GM12878 (cell line): ENCODE measurements at regions not wholly inside any gene's neighbourhood (a gene's known extent, or its start where the extent isn't known, plus 50 kb on each side); places are given as distances from the start of the nearest gene placed in this dataset.

Source experiments
- ATAC-seq: fragments of 200-7000 bp; cut with Tn5 transposase; 3 replicates; pipeline ENCODE4 v1.9.1; 2020; ENCODE audit warnings: mild to moderate bottlenecking, moderate library complexity
- BruUV-seq: library from RNA; stranded (reverse); fragments of 400-500 nt; replicated peaks from 2 replicates; lab custom pipeline; 2021; lab: Mats Ljungman, UMichigan
- CTCF ChIA-PET: fragments of 300-600 bp; sonication (Branson Sonifier 250); formaldehyde crosslinking; extraction: SDS; loops from one replicate; lab custom pipeline; 2021; ENCODE audit warnings: inconsistent platforms; lab: Yijun Ruan, JAX
- POLR2A ChIA-PET: fragments of 350-600 bp; formaldehyde crosslinking; extraction: SDS; loops from one replicate; lab custom pipeline; 2021; ENCODE audit warnings: inconsistent platforms; lab: Charles Lee
- RAD21 ChIA-PET: fragments of 300-600 bp; sonication (Branson Sonifier 250); formaldehyde crosslinking; loops from one replicate; lab custom pipeline; 2023; ENCODE audit warnings: antibody characterized with exemption; ENCODE audit not compliant: unreplicated experiment; lab: Charles Lee
- SMC1A ChIA-PET: fragments of 300-600 bp; sonication (Branson Sonifier 250); formaldehyde crosslinking; loops from one replicate; lab custom pipeline; 2023; ENCODE audit not compliant: unreplicated experiment, uncharacterized antibody; lab: Charles Lee
- DNase-seq: peaks from one replicate; pipeline ENCODE4 v3.0.0-alpha.2; 2011; ENCODE audit warnings: low read depth, low spot score
- FAIRE-seq: peaks from 3 replicates; lab custom pipeline; 2011; peaks lifted over from hg19 to GRCh38; lab: Jason Lieb, UNC
- H2AFZ ChIP-seq: 2 replicates; pipeline ENCODE4 v1.6.0; 2011; ENCODE audit warnings: low read depth, low read length, control low read depth; ENCODE audit not compliant: control insufficient read depth
- H3K27ac ChIP-seq: 2 replicates; pipeline ENCODE4 v1.5.1; 2011; ENCODE audit warnings: control low read depth; ENCODE audit not compliant: control insufficient read depth, insufficient read depth
- H3K27me3 ChIP-seq, 2 experiments: replicated peaks in 1 of 2; 2 replicates each; pipeline versions ENCODE4 v1.6.0 to v1.6.1; 2011; ENCODE audit warnings: low read length in 1 of 2; ENCODE audit not compliant: control insufficient read depth in 2 of 2, insufficient read depth in 2 of 2
- H3K36me3 ChIP-seq, 2 experiments: 2 replicates each; pipeline ENCODE4 v1.5.1; 2011; ENCODE audit warnings: low read length in 1 of 2; ENCODE audit not compliant: control insufficient read depth in 2 of 2, insufficient read depth in 2 of 2
- H3K4me1 ChIP-seq: 2 replicates; pipeline ENCODE4 v1.6.1; 2011; ENCODE audit warnings: mild to moderate bottlenecking, low read length, moderate library complexity, mixed read lengths; ENCODE audit not compliant: control insufficient read depth, insufficient read depth
- H3K4me2 ChIP-seq: 2 replicates; pipeline ENCODE4 v1.6.0; 2011; ENCODE audit warnings: control low read depth; ENCODE audit not compliant: control insufficient read depth, insufficient read depth
- H3K4me3 ChIP-seq: fragments of 200-600 bp; sonication (generic); 2 replicates; pipeline ENCODE4 v1.5.1; 2016
- H3K79me2 ChIP-seq: 2 replicates; pipeline ENCODE4 v1.6.0; 2011; ENCODE audit warnings: low read length; ENCODE audit not compliant: control insufficient read depth, insufficient read depth
- H3K9ac ChIP-seq: 2 replicates; pipeline ENCODE4 v1.8.0; 2011; ENCODE audit warnings: low read length, control low read depth, mixed read lengths; ENCODE audit not compliant: control insufficient read depth, insufficient read depth
- H3K9me3 ChIP-seq: replicated peaks from 3 replicates; pipeline ENCODE4 v1.5.1; 2011; ENCODE audit warnings: mild to moderate bottlenecking, low read length; ENCODE audit not compliant: control insufficient read depth, insufficient read depth
- H4K20me1 ChIP-seq: 2 replicates; pipeline ENCODE4 v1.6.0; 2011; ENCODE audit not compliant: control insufficient read depth, insufficient read depth
- BCL11A ChIP-seq: IDR thresholded peaks from 2 replicates; pipeline ENCODE4 v1.6.1; 2011; ENCODE audit warnings: low read depth, low read length
- EED ChIP-seq: sonication (generic); IDR thresholded peaks from 2 replicates; pipeline ENCODE4 v1.6.1; 2016; ENCODE audit warnings: antibody characterized with exemption, low read depth
- HDAC2 ChIP-seq: fragments of 200-600 bp; sonication (generic); IDR thresholded peaks from 2 replicates; pipeline ENCODE4 v1.6.1; 2017
- KAT2A ChIP-seq: conservative IDR thresholded peaks from 2 replicates; pipeline ENCODE4 v1.6.1; 2011; ENCODE audit warnings: low read depth, low read length; ENCODE audit not compliant: control insufficient read depth
- MEF2A ChIP-seq: IDR thresholded peaks from 2 replicates; pipeline ENCODE4 v1.6.1; 2011; ENCODE audit warnings: low read depth, mild to moderate bottlenecking, low read length, moderate library complexity; ENCODE audit not compliant: insufficient read depth
- NFIC ChIP-seq: IDR thresholded peaks from 2 replicates; pipeline ENCODE4 v1.6.1; 2012; ENCODE audit warnings: low read depth, mild to moderate bottlenecking, inconsistent platforms, low read length, moderate library complexity
- NKRF ChIP-seq: fragments of 450-650 bp; conservative IDR thresholded peaks from 2 replicates; pipeline ENCODE4 v1.6.1; 2017; ENCODE audit warnings: mild to moderate bottlenecking, moderate library complexity
- RCOR1 ChIP-seq: conservative IDR thresholded peaks from 2 replicates; pipeline ENCODE4 v1.6.1; 2012; ENCODE audit warnings: low read depth, low read length, improper control_type of control experiment
- RELA ChIP-seq: fragments of 450-650 bp; IDR thresholded peaks from 2 replicates; pipeline ENCODE4 v1.8.0; 2014; ENCODE audit warnings: borderline replicate concordance; ENCODE audit not compliant: partially characterized antibody
- SMARCA5 ChIP-seq: fragments of 450-650 bp; IDR thresholded peaks from 2 replicates; pipeline ENCODE4 v1.6.1; 2017; ENCODE audit warnings: mild to moderate bottlenecking
- TBL1XR1 ChIP-seq: IDR thresholded peaks from 2 replicates; pipeline ENCODE4 v1.6.1; 2012; ENCODE audit warnings: low read depth, low read length, improper control_type of control experiment
- YBX1 ChIP-seq: fragments of 450-650 bp; IDR thresholded peaks from 2 replicates; pipeline ENCODE4 v1.6.1; 2016; ENCODE audit warnings: antibody characterized with exemption
- YY1 ChIP-seq: IDR thresholded peaks from 2 replicates; pipeline ENCODE4 v1.6.1; 2011; ENCODE audit warnings: low read depth, mild to moderate bottlenecking, low read length
- ZNF207 ChIP-seq: fragments of 450-650 bp; IDR thresholded peaks from 2 replicates; pipeline ENCODE4 v1.6.1; 2014; ENCODE audit warnings: antibody characterized with exemption, mild to moderate bottlenecking, borderline replicate concordance
- ZNF217 ChIP-seq: fragments of 450-650 bp; IDR thresholded peaks from 2 replicates; pipeline ENCODE4 v1.6.1; 2017; ENCODE audit warnings: antibody characterized with exemption, mild to moderate bottlenecking
- ZZZ3 ChIP-seq: IDR thresholded peaks from 2 replicates; pipeline ENCODE4 v1.6.1; 2011; ENCODE audit warnings: low read depth; ENCODE audit not compliant: control insufficient read depth, insufficient read length
- in situ Hi-C: fragments of 300-500 bp; cut with MboI; formaldehyde crosslinking; loops from 9 replicates; pipeline ENCODE4 v1.14.3; 2018; ENCODE audit warnings: mixed read lengths
- intact Hi-C: fragments of 100-400 bp; cut with micrococcal nuclease; formaldehyde crosslinking; loops from one replicate; pipeline ENCODE4 v1.14.2; 2022; ENCODE audit not compliant: unreplicated experiment
- TF ChIP-seq, protein P1 (sequence below): IDR thresholded peaks from 2 replicates; pipeline ENCODE4 v1.6.1; 2012; ENCODE audit warnings: low read depth, low read length, improper control_type of control experiment
- TF ChIP-seq, protein P2 (sequence below): IDR thresholded peaks from 2 replicates; pipeline ENCODE4 v1.6.1; 2011; ENCODE audit warnings: low read depth, mild to moderate bottlenecking, low read length, moderate library complexity, borderline replicate concordance; ENCODE audit errors: extremely low read depth
- TF ChIP-seq, protein P3 (sequence below): fragments of 450-650 bp; IDR thresholded peaks from 2 replicates; pipeline ENCODE4 v1.6.1; 2016; ENCODE audit warnings: mild to moderate bottlenecking, moderate library complexity, borderline replicate concordance

DNA sequence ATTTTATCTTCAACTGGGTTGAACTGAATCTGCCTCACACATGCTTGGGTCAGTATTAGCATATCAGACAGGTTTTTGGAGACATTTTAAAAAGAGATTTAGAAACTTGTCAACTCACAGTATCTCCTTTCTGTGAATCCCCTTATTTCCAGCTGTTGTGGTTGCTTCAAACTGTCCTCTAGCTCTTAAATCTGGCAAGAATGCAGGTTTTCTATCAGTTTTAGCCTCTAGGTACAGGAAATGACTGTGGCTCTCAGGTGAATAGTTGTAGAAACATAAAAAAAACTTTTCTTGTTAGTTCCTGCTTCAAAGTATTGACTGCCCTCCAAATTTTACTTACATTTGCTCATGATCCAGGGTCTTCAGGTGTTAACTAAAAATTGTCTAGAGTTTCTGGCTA is 495.7 kb upstream of the TMPRSS15 start:
- no peak for DNase-seq
- in situ Hi-C loops = no loop called here
- intact Hi-C loops = no loop called here
- Histone ChIP-seq H3K36me3 (no peaks in the 10 kb centered on the region), H3K27ac (no peak overlapping the region), H3K4me2 (no peak overlapping the region), H4K20me1 (no peaks in the 10 kb centered on the region), H3K9me3 (no peaks in the 10 kb centered on the region), H3K27me3 (no peaks in the 10 kb centered on the region), H3K4me3 (no peak overlapping the region), H3K9ac (no peak overlapping the region), H2AFZ (no peak overlapping the region), H3K4me1 (no peaks in the 10 kb centered on the region), H3K79me2 (no peaks in the 10 kb centered on the region)
- ATAC-seq = no peak
- ChIA-PET POLR2A (no interaction called here), SMC1A (interaction anchor here (1.4 kb wide), 1 partner anchor 55 kb away, joined by 4 read pairs; no protein-coding TSS in a partner anchor), RAD21 (no interaction called here), CTCF (no interaction called here)
- BruUV-seq = no TSS peak
- no peak for FAIRE-seq
- no peak for TF ChIP-seq MEF2A
- TF ChIP-seq EED = no peak
- no peak for TF ChIP-seq RELA
- no peak for TF ChIP-seq KAT2A
- no peak for TF ChIP-seq BCL11A
- no peak for TF ChIP-seq NKRF
- TF ChIP-seq YBX1 = no peak
- TF ChIP-seq YY1 = no peak
- TF ChIP-seq, protein P1, sequence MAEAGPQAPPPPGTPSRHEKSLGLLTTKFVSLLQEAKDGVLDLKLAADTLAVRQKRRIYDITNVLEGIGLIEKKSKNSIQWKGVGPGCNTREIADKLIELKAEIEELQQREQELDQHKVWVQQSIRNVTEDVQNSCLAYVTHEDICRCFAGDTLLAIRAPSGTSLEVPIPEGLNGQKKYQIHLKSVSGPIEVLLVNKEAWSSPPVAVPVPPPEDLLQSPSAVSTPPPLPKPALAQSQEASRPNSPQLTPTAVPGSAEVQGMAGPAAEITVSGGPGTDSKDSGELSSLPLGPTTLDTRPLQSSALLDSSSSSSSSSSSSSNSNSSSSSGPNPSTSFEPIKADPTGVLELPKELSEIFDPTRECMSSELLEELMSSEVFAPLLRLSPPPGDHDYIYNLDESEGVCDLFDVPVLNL = no peak
- no peak for TF ChIP-seq ZZZ3
- TF ChIP-seq, protein P2, sequence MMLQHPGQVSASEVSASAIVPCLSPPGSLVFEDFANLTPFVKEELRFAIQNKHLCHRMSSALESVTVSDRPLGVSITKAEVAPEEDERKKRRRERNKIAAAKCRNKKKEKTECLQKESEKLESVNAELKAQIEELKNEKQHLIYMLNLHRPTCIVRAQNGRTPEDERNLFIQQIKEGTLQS = no peak
- no peak for TF ChIP-seq ZNF217
- no peak for TF ChIP-seq SMARCA5
- TF ChIP-seq, protein P3, sequence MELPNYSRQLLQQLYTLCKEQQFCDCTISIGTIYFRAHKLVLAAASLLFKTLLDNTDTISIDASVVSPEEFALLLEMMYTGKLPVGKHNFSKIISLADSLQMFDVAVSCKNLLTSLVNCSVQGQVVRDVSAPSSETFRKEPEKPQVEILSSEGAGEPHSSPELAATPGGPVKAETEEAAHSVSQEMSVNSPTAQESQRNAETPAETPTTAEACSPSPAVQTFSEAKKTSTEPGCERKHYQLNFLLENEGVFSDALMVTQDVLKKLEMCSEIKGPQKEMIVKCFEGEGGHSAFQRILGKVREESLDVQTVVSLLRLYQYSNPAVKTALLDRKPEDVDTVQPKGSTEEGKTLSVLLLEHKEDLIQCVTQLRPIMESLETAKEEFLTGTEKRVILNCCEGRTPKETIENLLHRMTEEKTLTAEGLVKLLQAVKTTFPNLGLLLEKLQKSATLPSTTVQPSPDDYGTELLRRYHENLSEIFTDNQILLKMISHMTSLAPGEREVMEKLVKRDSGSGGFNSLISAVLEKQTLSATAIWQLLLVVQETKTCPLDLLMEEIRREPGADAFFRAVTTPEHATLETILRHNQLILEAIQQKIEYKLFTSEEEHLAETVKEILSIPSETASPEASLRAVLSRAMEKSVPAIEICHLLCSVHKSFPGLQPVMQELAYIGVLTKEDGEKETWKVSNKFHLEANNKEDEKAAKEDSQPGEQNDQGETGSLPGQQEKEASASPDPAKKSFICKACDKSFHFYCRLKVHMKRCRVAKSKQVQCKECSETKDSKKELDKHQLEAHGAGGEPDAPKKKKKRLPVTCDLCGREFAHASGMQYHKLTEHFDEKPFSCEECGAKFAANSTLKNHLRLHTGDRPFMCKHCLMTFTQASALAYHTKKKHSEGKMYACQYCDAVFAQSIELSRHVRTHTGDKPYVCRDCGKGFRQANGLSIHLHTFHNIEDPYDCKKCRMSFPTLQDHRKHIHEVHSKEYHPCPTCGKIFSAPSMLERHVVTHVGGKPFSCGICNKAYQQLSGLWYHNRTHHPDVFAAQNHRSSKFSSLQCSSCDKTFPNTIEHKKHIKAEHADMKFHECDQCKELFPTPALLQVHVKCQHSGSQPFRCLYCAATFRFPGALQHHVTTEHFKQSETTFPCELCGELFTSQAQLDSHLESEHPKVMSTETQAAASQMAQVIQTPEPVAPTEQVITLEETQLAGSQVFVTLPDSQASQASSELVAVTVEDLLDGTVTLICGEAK = no peak
- TF ChIP-seq ZNF207 = no peak
- no peak for TF ChIP-seq HDAC2
- no peak for TF ChIP-seq RCOR1
- no peak for TF ChIP-seq NFIC
- no peak for TF ChIP-seq TBL1XR1
